GM18498 (cell line): ENCODE measurements at regions not wholly inside any gene's neighbourhood (a gene's known extent, or its start where the extent isn't known, plus 50 kb on each side); places are given as distances from the start of the nearest gene placed in this dataset.
"Not testable (repeated sequence)": the region's sequence is repeated elsewhere in the genome, so short reads cannot be mapped to it uniquely, and the experiment has no call there.

Experiments
- ATAC-seq: cut with Tn5 transposase; IDR thresholded peaks from one replicate; pipeline ENCODE4 v1.9.1; 2021; ENCODE audit warnings: mild to moderate bottlenecking, moderate library complexity; ENCODE audit not compliant: unreplicated experiment

- ATAC-seq, result no peak
Measured at GRCh38 chr2:183782436-183782835, 658.2 kb downstream of the NUP35 start.

GRCh38 chr2:183788796-183789195 is 664.6 kb downstream of the NUP35 start:
- not testable (repeated sequence) for ATAC-seq

DNA sequence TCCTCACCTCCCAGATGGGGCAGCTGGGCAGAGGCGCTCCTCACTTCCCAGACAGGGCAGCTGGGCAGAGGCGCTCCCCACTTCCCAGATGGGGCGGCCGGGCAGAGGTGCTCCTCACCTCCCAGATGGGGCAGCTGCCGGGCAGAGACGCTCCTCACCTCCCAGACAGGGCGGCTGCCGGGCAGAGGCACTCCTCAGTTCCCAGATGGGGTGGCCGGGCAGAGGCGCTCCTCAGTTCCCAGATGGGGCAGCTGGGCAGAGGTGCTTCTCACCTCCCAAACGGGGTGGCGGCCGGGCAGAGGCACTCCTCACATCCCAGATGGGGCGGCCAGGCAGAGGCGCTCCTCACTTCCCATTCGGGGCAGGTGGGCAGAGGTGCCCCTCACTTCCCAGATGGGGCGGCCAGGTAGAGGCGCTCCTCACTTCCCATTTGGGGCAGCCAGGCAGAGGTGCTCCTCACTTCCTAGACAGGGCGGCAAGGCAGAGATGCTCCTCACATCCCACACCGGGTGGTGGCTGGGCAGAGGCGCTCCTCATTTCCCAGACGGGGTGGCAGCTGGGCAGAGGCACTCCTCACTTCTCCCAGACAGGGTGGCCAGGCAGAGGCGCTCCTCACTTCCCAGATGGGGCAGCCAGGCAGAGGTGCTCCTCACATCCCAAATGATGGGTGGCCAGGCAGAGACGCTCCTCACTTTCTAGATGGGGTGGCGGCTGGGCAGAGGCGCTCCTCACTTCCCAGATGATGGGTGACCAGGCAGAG is 668.1 kb downstream of the NUP35 start:
- ATAC-seq, result not testable (repeated sequence)

- no peak for ATAC-seq
Measured at GRCh38 chr2:183798535-183798934, 674.3 kb downstream of the NUP35 start.

DNA sequence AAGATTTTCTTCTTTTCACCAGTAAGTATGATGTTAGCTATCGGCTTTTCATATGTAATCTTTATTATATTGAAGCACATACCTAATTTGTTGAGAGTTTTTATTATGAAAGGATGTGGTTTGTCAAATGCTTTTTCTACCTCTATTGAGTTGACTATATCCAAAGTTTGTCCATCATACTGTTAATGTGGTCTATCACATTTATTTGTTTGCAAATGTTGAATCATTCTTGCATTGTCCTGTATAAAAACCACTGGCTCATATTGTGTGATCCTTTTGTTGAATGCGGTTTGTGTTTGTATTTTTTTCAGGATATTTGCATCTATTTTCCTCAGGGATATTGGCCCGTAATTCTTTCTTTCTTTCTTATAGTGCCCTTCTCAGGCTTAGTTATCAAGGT is 675.5 kb downstream of the NUP35 start:
- no peak for ATAC-seq

DNA sequence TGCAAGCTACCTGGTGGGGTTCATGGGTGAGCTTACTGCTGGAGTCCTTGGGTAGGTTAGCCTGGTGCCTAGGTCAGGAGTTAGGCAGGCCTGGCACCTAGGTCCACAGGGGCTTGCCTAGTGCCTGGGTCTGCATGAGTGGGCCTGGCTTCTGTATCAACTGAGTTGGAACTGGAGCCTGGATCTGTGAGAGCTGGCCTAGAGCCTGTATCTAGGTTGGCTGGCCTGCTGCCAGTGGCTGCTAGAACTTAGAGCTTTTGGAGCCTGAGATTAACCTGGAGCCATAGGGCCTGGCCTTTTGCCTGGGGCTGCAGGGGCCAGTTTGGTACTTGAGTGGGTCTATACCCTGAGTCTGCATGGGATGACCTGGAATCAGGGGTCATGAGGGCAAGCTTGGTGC is 679.4 kb downstream of the NUP35 start:
- ATAC-seq, result no peak

GRCh38 chr2:183807870-183808269 is 683.6 kb downstream of the NUP35 start:
- ATAC-seq, result no peak

DNA sequence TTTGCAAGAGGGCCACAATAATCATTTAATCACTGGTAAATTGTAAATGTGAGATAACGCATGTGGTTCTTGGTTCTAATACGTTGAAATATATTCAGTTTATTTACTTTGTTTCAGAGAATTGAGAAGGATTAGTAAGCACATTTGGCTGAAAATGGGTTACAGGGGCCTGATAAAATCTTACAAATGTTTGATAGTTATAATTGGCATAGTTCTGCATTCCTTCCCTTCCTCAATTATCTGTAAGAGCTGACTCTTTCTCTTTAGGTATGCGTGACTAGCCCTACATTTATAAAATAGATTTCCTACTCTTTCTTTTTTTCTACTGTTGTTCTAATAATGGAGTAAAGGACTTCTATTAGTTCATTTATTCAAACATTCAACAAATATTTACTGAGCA is 685.2 kb downstream of the NUP35 start:
- no peak for ATAC-seq

DNA sequence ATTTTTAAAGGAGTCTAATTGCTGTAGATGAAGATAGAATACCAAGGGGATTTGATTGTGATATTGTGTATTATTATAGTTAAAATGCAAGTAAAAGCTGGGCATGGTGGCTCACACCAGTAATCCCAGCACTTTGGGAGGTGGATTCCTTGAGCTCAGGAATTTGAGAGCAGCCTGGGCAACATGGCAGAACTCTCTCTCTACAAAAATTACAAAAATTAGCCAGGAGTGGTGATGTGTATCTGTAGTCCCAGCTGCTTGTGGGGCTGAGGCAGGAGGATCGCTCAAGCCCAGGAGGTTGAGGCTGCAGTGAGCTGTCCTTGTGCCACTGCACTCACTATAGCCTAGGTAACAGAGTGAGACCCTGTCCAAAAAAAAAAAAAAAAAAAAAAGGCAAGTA is 687.0 kb downstream of the NUP35 start:
- ATAC-seq, result no peak

DNA sequence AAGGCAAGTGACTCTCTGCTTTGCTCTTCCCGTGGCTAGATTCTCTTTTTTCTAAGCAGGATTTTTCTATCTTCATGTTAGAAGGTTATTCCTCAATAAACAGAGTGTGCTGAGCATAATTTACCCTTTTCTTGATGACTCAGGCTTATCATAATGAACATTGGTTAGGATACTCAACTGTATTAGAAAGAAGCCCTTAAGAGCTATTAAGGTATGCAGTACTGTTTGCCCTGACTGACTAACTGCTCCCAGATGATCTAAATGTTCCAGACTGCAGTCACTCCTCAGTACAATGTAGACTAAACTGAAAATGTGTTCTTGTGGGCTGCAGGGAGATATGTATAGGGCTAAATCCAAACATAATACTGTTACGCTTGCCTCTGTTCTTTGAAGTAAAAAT is 687.8 kb downstream of the NUP35 start:
- ATAC-seq, result no peak

DNA sequence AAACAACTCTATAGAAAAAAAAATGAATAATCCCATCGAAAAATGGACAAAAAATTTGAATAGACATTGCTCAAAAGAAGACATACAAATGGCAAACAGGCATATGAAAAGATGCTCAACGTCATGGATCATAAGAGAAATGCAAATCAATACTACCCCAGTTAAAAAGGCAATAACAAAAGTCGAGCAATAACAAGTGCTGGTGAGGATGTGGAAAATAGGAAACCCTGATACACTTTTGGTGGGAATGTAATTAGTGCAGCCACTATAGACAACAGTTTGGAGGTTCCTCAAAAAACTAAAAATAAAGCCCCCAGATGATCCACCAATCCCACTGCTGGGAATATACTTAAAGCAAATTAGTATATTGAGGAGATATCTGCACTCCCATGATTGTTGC is 701.5 kb downstream of the NUP35 start:
- ATAC-seq, result no peak

GRCh38 chr2:183829931-183830330 is 705.7 kb downstream of the NUP35 start:
- ATAC-seq, result no peak

- ATAC-seq, result no peak
Measured at GRCh38 chr2:183837157-183837556, 712.9 kb downstream of the NUP35 start.

GRCh38 chr2:183838295-183838694 is 714.1 kb downstream of the NUP35 start:
- no peak for ATAC-seq

DNA sequence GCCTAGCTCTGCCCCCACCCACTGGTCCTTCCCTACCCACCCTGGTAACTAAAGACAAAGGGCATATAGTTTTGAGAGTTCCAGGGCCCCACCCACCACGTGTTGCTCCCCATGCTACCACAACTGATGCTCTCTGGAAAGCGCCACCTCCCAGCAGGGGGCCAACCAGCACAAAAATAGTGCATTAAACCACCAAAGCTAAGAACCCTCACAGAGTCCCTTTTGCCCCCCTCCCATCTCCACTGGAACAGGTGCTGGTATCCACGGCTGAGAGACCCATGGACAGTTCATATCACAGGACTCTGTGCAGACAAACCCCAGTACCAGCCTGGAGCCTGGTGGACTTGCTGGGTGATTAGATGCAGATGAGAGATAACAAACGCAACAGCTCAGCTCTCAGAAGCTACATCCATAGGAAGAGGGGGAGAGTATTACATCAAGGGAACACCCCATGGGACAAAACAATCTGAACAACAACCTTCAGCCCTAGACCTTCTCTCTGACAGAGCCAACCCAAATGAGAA is 715.9 kb downstream of the NUP35 start:
- ATAC-seq, result no peak

GRCh38 chr2:183849826-183850225 is 725.6 kb downstream of the NUP35 start:
- ATAC-seq, result not testable (repeated sequence)

DNA sequence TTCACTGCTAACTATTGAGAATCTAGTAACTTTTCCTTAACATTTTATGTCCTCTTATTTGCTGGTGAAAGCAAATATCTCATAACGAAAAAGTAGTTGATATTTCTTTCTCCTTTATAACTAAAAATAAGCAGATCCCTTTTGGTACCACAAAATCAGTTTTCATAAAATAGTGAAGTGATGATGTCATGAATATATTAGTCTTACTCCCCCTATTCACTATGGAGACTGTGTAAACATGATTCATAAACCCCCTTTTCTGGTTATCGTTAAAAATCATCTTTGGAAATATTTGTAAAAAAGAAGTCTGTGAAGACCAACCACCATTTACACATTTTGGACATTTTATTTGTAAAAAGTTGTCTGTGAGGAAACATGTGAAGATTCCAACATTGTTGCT is 734.9 kb downstream of the NUP35 start:
- ATAC-seq, result no peak

GRCh38 chr2:183866666-183867065 is 731.7 kb upstream of the ZNF804A start:
- ATAC-seq, result no peak

- ATAC-seq, result no peak
Measured at GRCh38 chr2:183867206-183867605, 731.1 kb upstream of the ZNF804A start.

GRCh38 chr2:183868153-183868552 is 730.2 kb upstream of the ZNF804A start:
- ATAC-seq, result no peak

DNA sequence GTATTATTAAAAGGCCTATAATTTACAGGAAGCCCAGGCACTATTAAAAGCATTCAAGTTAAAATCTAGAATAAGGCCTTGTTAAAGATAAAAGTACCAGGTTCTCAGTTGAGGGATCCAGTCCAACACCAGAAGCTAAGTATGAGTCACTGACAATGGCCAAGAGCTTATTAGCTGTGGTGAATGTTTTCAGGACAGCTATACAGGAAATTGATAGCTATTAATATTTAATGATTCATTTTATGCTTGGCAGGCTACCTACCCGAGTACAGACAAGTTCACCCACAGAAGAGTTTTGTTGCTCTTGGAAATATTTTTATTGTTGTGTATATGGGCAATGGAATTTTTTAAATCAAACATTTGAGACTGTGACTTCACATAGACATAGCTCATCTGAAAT is 729.6 kb upstream of the ZNF804A start:
- ATAC-seq, result no peak

DNA sequence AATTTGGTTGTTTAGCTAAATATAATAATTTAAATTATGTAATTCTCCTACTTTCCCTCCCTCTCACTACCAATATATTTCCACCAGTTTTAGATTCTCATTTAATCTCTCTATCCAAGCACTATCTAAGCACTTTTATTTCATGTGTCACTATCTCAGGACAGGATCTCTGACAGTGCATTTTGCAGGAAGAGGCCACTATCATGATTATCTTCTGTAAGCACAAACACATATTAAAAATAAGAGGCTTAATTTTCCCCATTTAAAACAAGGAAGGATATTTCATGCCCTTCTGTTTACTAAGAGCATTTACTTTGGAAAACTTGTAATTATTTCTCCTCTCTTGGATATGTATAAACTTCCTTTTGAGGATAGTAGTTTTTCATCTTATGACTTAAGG is 726.2 kb upstream of the ZNF804A start:
- no peak for ATAC-seq

GRCh38 chr2:183881978-183882377 is 716.4 kb upstream of the ZNF804A start:
- ATAC-seq, result no peak
